Muscle of back (tissue), 3 donors: ENCODE measurements at regions not wholly inside any gene's neighbourhood (a gene's known extent, or its start where the extent isn't known, plus 50 kb on each side); places are given as distances from the start of the nearest gene placed in this dataset.
"Not testable (repeated sequence)": the region's sequence is repeated elsewhere in the genome, so short reads cannot be mapped to it uniquely, and the experiment has no call there.

Experiments used
- DNase-seq, 3 donors: peaks; one replicate each; pipeline versions ENCODE4 v3.0.0 to v3.0.0-alpha.2; 2013

DNA sequence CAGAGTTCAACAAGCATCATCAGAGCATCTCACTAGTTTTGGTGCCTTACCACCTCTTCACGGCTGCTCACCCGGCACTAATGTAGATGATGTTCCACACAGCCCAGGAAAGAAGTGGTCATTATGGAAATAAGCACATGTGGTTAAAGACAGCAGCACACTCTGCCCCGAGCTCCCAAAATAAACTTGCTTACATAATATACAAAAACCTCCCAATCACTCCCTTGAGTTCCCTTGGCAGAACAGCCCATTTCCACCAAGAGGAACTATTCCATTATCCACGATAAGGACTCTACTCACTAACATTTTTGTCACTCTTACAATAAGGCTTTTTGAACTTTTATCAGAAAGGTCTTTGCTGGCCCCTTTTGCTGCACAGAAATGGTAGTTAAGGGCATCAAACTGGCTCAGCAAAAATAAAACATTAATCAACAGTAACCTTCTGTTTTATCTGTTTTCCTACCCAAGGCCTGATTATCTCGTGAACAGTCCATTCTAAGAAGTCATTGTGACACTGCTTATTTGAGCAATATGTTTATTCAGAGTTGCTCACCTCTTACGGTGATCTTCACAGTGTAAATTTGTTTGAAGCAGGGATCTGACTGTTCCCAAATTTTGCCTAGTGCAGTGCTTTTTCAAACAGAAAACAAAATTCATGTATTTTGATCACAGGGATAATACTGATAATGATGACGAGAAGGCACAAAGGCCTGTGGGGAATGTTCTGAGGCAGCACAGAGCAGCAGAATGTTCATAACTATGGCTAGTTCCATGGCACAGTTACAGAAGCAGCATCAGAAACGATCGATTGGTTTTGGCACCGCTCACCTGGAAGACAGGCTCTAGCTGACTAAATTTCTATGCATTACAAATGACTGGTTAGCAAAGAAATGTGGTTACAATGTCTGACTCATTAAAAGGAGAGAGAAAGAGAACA is 399.8 kb upstream of the PIK3R1 start:
- DNase-seq: peak in 2 of 3 donors; percentile 19 to 22

DNA sequence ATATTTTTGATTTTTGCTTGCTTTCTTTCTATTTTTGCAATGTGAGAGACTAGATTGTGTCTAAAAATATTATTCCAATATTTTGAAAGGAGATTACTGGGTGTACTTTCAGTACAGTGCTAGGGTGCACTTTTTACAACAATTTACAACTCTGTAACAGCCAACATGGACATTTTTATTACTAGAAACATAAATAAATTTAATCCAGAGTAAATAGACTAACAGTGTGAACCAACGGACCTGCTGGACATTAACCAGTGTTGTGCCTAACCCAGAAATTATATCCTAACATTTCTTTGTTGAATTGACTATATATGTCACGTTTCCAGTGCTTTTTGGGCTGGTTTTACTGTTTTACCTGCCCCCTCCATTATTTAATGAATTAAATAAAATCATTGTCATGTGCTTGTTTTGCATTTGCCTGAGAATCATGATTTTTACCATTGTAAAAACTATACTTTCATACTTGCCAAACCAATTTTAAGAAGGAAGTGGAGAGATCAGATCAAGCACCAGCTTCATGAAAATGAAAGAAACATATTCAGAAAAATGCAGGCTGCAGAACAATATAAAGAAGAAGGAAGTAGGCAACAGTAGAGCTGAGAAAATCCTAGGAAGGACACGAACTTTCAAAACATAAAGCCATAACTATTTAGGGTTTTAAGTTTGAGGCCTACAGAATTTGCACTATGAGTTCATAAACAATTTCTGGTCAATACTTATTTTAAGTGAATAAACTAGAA is 400.8 kb upstream of the PIK3R1 start:
- DNase-seq: no peak

DNA sequence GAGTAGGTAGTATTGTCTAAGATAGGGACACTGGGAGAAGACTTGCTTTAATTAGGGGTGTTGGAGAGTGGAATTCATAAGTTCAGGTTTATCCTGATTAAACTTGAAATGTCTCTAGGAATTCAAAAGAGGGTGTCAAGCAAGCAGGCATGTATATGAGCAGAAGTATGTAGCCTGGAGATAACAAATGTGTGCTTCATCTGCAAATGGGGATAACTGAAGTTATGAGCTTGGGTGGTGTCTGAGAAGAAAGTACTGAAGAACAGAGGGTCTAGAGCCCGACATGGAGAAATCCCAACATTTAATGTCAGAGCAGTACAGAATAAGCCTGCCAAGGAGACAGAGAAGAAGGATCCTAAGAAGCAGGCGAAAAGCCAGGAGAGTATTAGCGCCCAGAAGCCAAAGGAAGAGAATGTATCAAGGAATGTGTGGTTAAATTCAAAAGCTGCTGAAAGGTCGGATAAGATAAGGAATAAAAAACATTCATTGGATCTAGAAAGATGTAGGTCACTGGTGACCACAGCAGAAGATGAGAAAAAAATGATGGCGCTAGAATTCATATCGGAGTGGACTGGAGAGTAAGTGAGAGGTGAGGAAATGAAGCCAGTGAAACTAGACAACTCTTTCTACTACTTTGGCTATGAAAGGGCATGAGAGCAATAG is 401.5 kb upstream of the PIK3R1 start:
- peak in 1 of 3 donors; percentile 26 for DNase-seq

DNA sequence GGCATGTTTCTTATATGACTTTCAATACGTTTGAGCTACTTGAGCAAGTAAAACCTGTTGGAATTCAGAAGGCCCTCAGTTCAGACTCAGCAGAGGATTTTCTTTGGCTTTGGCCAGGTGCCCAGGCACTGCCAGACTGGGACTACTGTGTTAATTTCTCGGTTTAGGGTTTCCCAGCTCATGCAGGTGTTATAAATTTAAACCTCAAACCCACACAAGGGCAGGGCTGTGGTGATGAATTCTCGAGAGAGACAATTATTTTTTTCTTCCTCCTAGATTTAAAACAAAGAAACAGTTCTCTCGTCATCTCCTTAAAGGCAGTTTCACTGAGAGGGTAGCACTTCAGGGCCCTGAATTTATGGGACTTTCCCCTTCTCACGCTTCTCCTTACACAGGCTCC is 406.0 kb upstream of the PIK3R1 start:
- no peak for DNase-seq

DNA sequence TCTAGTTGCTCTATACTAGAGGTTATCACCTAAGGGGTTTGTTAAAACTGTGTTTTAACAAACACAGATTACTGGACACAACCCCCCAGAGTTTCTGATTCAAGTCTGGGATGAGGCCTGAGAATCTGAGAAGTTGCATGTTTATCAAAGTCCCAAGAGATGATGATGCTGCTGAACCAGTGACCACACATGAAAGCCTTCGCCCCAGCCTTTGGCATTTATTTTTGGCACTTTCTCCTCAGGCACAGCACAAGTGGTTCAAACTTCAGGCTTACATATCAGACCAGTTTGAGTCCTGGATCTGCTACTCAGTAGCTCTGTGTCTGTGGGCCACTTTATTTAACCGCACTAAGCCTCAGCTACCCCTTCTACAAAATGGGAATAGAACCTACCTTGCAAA is 407.2 kb upstream of the PIK3R1 start:
- no peak for DNase-seq

DNA sequence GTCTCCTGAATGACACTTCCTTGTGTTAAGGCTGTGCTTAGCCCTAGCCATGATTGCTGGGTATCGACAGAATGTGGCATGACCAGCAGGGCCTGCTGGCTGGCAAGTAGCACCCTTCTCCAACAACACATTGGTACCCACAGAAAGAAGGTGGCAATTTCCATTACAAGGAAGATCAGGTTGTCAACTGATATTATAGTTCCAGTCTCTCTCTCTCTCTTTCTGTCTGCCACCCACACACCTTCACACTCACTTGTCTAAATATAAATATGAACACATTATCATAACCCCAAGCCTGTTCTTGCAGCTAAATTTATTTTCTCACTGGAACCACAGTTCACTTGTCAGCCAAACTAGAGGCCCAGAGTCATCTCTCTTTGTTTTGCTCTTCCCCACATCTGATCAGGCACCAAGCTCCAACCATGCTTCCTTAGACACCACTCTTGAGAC is 408.1 kb upstream of the PIK3R1 start:
- no peak for DNase-seq

DNA sequence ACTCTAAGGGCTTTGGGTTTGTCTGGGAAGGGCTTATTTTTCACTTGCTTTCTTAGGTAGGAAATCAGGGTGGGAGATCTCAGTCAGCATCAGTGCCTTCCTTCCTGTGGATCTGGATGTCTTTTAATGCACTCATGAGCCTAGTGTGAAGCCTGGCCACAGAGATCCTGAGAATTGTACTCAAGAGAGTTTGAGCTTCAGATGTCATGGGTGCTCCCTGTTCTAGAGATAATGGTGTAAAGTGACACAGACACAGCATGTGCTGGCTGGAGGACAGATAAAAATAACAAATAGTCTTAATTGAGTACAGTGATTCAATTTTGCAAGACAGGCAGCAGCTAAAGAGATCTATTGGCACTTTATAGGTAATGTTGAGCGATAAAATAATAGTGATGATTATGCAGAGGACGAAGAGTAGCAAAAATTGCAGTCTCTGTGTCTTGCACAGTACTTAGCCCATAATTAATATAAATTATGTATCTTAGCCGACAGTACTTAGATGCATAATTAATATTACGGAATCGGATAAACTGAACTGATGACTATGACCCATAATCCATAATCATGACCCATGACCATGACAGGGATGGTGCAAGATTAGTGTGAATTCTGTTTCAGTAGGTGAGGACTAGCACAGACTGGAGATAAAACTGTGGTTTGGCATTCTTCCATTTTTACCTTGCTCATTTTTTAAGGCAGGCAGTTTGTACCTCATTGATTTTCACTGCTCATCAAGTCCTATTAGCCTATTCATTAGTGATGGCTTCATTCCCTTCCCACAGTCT is 408.7 kb upstream of the PIK3R1 start:
- no peak for DNase-seq

DNA sequence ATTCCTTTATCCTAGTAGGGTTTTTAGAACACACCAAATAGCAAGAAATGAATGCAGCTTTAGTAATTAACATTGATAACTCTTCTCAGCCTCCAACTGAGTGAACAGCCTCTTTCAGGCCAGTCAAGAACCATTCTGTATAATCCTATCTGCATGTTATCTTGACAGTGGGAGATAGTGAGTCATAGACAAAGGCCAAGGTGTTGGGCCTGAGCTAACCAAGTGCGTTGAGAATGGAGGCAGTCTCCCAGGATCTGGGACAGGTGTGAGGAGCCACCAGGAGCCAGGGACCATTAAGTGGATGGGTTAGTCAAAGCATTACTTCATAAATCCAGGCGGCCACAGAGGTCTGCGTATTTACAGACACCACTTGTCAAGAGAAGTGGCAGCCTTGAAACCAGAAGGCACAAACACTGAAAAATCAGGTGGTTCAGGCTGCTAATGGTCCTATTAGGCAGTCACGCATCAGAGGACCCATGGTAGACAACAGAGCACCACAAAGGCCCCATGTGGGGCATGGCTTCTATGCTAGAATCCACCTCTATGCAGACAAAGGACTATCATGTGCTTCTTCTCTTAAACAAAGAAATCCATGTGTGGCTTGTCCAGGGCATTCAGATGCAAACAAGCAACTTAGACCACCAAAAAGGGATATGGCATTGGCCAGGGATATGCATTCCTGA is 409.7 kb upstream of the PIK3R1 start:
- no peak for DNase-seq

DNA sequence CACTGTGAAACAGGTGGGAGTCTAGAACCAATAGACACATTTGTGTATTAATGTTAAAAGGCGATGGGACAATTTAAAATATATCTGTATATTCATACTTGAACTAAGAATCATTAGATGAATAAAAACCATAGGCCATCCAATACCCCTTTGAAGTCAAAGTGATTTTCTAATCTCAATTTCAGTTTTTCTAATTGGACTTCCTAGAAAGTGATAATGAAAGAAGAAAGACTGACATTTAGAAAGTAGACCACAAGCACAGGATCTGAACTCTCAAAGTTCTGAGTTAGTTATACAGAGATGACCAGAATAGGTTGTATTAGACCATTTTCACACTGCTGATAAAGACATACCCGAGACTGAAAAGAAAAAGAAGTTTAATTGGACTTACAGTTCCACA is 412.8 kb upstream of the PIK3R1 start:
- no peak for DNase-seq

DNA sequence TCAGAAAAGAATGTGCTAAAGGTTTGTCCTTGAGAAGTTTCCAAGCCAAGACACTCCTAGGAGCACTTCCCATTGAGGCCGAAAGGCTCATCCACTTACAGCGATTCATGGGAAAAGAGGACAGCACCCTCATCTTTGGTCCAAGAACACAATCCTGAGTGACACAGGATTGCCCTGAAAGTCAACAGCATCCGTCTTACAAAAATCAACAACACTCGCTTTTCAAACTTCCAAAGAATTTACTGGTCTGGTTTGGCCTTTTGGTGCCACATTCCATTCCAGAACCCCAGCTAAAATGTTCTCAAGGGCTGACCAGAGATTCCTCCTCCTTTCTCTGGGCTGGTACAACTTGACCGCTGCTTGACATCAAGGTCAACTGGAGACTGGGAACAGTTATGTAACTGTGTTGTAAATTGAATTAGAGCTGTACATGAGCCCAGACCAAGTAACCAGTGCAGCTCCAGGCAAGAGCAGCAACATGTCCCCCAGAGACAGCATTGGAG is 415.8 kb upstream of the PIK3R1 start:
- no peak for DNase-seq

DNA sequence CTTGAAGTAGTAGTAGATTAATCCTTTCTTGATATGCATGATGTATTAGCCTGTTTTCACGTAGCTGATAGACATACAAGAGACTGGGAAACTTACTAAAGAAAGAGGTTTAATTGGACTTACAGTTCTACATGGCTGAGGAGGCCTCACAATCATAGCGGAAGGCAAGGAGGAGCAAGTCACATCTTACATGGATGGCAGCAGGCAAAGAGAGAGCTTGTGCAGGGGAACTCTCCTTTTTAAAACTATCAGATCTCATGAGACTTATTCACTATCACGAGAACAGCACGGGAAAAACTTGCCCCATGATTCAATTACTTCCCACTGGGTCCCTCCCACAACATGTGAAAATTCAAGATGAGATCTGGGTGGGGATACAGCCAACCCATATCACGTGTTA is 417.1 kb upstream of the PIK3R1 start:
- not testable (repeated sequence) for DNase-seq

DNA sequence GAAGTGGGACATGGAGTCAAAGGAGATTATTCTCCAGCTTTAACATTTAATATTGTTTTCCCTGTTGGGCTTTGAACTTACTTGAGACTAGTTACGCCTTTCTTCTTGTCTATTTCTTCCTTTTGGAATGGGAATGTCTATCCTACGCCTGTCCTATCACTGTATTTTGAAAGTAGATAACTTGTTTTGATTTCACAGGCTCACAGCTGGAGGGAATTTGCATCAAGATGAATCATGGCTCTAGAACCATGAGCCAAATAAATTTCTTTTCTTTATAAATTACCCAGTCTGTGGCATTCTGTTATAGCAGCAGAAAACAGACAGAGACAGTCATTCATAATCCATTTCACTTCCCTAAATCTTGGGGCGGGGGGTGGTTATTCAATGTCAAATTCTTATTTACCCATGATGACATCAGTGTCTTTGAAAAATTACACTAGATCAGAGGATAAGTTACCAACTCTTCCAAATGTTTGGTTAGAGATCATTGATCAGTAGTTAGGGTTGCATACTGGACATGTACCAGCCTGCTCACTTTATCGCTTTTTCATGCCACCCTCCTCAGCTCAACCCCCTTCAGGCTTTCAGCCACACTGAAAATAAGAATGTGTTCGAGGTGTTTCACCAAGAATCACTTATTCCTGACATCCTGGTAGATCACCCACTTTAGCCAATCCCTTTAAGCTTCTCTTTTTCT is 419.6 kb upstream of the PIK3R1 start:
- DNase-seq: no peak

DNA sequence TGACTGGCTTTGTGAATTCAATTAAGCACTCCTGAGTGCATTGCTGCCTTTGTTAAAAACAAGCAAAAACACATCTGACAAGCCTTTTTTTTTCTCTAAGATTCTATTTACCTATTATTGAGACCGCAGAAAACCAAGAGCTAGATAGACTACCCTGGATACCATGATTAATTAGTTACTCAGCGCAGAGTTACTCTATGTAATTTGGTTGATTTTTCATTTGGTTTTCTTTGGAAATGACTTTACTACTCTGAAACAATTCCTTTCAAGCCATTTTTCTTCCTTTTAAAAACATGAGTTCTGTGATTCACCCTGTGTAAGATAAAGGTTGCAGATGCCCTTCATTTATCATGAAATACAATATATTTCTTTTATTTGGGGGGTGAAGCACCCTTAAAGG is 421.6 kb upstream of the PIK3R1 start:
- no peak for DNase-seq

DNA sequence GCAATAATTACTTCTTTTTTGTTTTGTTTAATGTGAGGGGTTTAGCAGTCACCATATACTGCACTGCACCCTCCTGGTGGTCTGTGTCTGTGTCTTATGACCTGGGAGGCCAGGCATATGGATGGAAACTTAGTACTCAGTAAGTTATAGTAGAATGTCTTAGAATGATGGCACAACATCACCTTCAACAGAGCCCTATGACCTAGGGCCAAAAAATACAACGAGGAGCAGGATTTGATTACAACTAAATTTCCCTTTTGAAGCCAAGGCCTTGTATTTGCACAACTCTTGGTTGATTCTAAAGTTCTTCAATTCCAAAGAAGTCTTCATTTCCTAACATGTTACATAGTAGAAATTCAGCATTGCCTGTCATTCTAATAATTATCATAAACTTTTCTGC is 422.1 kb upstream of the PIK3R1 start:
- no peak for DNase-seq

DNA sequence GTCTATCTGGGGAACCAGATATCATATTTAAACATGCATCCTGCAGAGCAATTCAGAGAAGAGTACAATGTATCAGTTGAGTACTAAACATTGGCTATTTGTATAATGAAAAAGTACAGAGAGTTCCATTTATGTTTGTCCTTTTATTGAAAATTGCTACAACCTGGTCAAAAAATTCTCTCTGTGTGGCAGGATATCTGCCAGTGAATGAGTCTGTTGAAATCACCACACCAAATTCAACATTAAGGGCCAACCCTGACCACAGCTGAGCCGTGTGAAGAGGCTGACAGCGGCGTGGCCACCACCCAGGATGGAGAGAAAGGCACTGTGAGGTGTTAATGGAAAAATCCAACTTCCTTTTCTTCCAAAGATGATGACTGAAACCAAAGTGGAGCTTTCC is 422.7 kb upstream of the PIK3R1 start:
- DNase-seq: no peak

DNA sequence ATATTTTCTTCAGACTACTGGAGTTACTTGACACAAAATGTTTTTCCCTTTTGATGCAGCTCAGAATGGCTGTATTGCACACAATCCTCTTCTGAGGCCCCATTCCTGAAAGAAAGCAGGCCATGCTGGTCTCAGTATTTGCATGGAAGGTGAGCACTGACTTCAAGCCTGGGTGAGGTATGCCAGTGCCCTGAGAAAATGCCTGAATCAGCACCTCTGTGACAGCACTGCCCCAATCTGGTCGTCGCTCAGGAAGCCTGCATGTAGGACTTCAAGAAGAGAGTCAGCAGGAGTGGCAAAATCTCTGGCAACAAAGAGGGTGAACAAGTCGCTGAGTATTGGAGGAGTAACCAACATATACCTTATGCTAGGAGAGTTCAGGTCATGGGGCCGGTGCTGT is 425.2 kb upstream of the PIK3R1 start:
- no peak for DNase-seq

DNA sequence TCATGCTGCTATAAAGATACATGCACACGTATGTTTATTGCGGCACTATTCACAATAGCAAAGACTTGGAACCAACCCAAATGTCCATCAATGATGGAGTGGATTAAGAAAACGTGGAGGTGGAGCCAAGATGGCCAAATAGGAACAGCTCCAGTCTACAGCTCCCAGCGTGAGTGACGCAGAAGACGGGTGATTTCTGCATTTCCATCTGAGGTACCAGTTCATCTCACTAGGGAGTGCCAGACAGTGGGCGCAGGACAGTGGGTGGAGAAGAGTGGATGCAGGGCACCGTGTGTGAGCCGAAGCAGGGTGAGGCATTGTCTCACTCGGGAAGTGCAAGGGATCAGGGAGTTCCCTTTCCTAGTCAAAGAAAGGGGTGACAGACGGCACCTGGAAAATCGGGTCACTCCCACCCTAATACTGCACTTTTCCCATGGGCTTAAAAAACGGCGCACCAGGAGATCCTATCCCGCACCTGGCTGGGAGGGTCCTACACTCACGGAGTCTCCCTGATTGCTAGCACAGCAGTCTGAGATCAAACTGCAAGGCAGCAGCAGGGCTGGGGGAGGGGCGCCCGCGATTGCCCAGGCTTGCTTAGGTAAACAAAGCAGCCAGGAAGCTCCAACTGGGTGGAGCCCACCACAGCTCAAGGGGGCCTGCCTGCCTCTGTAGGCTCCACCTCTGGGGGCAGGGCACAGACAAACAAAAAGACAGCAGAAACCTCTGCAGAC is 435.5 kb upstream of the PIK3R1 start:
- DNase-seq: not testable (repeated sequence)

DNA sequence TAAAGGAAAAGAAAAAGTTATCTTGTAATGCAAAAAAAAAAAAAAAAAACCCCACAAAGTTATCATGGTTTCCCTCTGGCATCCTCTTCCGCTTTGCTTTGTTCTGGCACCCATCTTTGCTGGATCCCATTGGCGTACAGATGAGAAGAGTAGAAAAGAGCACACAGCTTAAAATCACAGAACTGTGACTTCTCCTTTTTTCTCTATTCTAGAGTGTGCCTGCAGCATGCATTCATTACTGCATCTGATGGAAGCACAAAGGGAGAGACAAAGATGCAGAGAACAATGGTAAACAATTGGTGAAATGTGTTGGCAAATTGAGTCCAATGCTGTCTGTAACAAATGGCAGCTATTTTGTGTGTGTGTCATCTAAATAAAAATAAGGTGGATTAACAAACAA is 440.8 kb upstream of the PIK3R1 start:
- DNase-seq: no peak

DNA sequence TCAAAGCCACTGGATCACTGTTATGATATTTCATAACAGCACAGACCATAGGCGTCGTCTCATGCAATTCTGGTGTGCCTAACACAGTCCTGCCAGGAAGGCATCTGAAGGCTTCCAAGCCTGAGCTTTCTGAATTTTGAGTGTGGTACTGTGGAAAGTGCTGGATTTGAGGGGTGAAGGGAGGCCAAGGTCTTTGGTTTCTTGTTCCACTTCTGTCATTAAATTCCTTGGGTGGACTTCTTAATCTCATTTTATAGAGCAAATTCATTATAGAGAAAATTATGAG is 441.3 kb upstream of the PIK3R1 start:
- DNase-seq: no peak
